SK-N-SH (cell line): ENCODE measurements at regions not wholly inside any gene's neighbourhood (a gene's known extent, or its start where the extent isn't known, plus 50 kb on each side); places are given as distances from the start of the nearest gene placed in this dataset.

ENCODE experiments used
- CTCF ChIA-PET: fragments of 300-600, 350-600 bp; formaldehyde crosslinking; extraction: SDS; loops from one replicate; lab custom pipeline; 2021; lab: Yijun Ruan, JAX
- POLR2A ChIA-PET: fragments of 350-600 bp; sonication (Branson Sonifier 250); formaldehyde crosslinking; extraction: SDS; loops from one replicate; lab custom pipeline; 2020; ENCODE audit warnings: antibody characterized with exemption, inconsistent platforms; lab: Yijun Ruan, JAX
- DNase-seq: peaks from one replicate; pipeline ENCODE4 v3.0.0; 2012
- H2AFZ ChIP-seq: fragments of 200-600 bp; sonication (generic); 2 replicates; pipeline ENCODE4 v1.8.1; 2016; ENCODE audit warnings: antibody characterized with exemption, mild to moderate bottlenecking, low read depth
- H3F3A ChIP-seq: fragments of 200-600 bp; sonication (generic); replicated peaks from 2 replicates; pipeline ENCODE3; 2016; ENCODE audit warnings: antibody characterized with exemption, mild to moderate bottlenecking; ENCODE audit not compliant: insufficient read depth
- H3K27ac ChIP-seq, 2 experiments: fragments of 200-500 bp in 1 of 2; fragments of 200-600 bp in 1 of 2; sonication (Bioruptor generic) in 1 of 2; sonication (generic), shearing (Covaris generic) in 1 of 2; 2 replicates each; pipeline versions ENCODE4 v1.5.1 to v1.6.1; 2014 to 2016; ENCODE audit warnings: low read depth in 2 of 2, inconsistent platforms in 1 of 2, low read length in 1 of 2, mild to moderate bottlenecking in 1 of 2, mixed read lengths in 1 of 2
- H3K27me3 ChIP-seq: fragments of 200-600 bp; sonication (generic), shearing (Covaris generic); 2 replicates; pipeline ENCODE4 v1.6.1; 2016; ENCODE audit warnings: mixed run types; ENCODE audit not compliant: insufficient read depth
- H3K36me3 ChIP-seq, 2 experiments: fragments of 200-500 bp in 1 of 2; fragments of 200-600 bp in 1 of 2; sonication (Bioruptor generic) in 1 of 2; sonication (generic) in 1 of 2; replicated peaks in 1 of 2; 2 replicates each; pipeline versions ENCODE3 to v1.5.1; 2014 to 2016; ENCODE audit warnings: low read length in 1 of 2, mild to moderate bottlenecking in 1 of 2; ENCODE audit not compliant: insufficient read depth in 2 of 2, control insufficient read depth in 1 of 2
- H3K4me1 ChIP-seq, 2 experiments: fragments of 200-500 bp in 1 of 2; fragments of 200-600 bp in 1 of 2; sonication (Bioruptor generic) in 1 of 2; sonication (generic), shearing (Covaris generic) in 1 of 2; 2 replicates each; pipeline versions ENCODE4 v1.5.1 to v1.6.1; 2014 to 2016; ENCODE audit warnings: low read depth in 1 of 2, low read length in 1 of 2, mixed run types in 1 of 2; ENCODE audit not compliant: insufficient read depth in 2 of 2, control insufficient read depth in 1 of 2
- H3K4me2 ChIP-seq: fragments of 200-600 bp; sonication (generic), shearing (Covaris generic); 2 replicates; pipeline ENCODE4 v1.6.1; 2017; ENCODE audit warnings: mixed run types
- H3K4me3 ChIP-seq, 2 experiments: fragments of 200-500 bp in 1 of 2; fragments of 200-600 bp in 1 of 2; sonication (Bioruptor generic) in 1 of 2; sonication (generic), shearing (Covaris generic) in 1 of 2; 2 replicates each; pipeline versions ENCODE4 v1.5.1 to v1.8.1; 2014 to 2016; ENCODE audit warnings: low read depth in 2 of 2, inconsistent platforms in 1 of 2, low read length in 1 of 2, mild to moderate bottlenecking in 1 of 2, mixed read lengths in 1 of 2, moderate library complexity in 1 of 2
- H3K79me2 ChIP-seq: fragments of 200-600 bp; sonication (generic); 2 replicates; pipeline ENCODE4 v1.8.1; 2017; ENCODE audit warnings: mild to moderate bottlenecking; ENCODE audit not compliant: insufficient read depth
- H3K9ac ChIP-seq: fragments of 200-600 bp; sonication (generic); 2 replicates; pipeline ENCODE4 v1.6.1; 2017; ENCODE audit warnings: mixed run types
- H3K9me2 ChIP-seq: fragments of 200-600 bp; sonication (generic); 2 replicates; pipeline ENCODE4 v1.6.1; 2017; ENCODE audit warnings: mixed run types
- H3K9me3 ChIP-seq: fragments of 200-600 bp; sonication (generic); 2 replicates; pipeline ENCODE4 v1.6.1; 2017; ENCODE audit warnings: mixed run types, mild to moderate bottlenecking, moderate library complexity
- H4K20me1 ChIP-seq: fragments of 200-600 bp; sonication (generic); 2 replicates; pipeline ENCODE4 v1.6.1; 2017; ENCODE audit warnings: mild to moderate bottlenecking, mixed run types; ENCODE audit not compliant: insufficient read depth
- ELF1 ChIP-seq: IDR thresholded peaks from 2 replicates; pipeline ENCODE4 v1.4.0; 2012
- EP300 ChIP-seq, 2 experiments: IDR thresholded peaks; 2 replicates each; pipeline versions ENCODE4 v1.4.0 to v1.6.1; 2012; ENCODE audit warnings: borderline replicate concordance in 1 of 2, low read depth in 1 of 2, low read length in 1 of 2
- FOXJ3 ChIP-seq: sonication (generic); formaldehyde crosslinking; IDR thresholded peaks from 2 replicates; pipeline ENCODE4 v1.5.1; 2020; ENCODE audit warnings: mild to moderate bottlenecking, missing genetic modification reagents
- FOXM1 ChIP-seq: IDR thresholded peaks from 2 replicates; pipeline ENCODE4 v1.4.0; 2012; ENCODE audit warnings: low read depth, mild to moderate bottlenecking
- JUND ChIP-seq: IDR thresholded peaks from 2 replicates; pipeline ENCODE4 v1.4.0; 2012
- NRF1 ChIP-seq: IDR thresholded peaks from 2 replicates; pipeline ENCODE4 v1.6.1; 2012; ENCODE audit warnings: low read depth, mild to moderate bottlenecking, low read length
- POLR2AphosphoS5 ChIP-seq: IDR thresholded peaks from 2 replicates; pipeline ENCODE4 v1.6.1; 2012; ENCODE audit warnings: low read depth, low read length
- RAD21 ChIP-seq: IDR thresholded peaks from 2 replicates; pipeline ENCODE4 v1.6.1; 2012; ENCODE audit warnings: mild to moderate bottlenecking, low read length
- SMC3 ChIP-seq: IDR thresholded peaks from 2 replicates; pipeline ENCODE4 v1.6.1; 2012; ENCODE audit warnings: low read depth, low read length, improper control_type of control experiment
- TAF1 ChIP-seq: IDR thresholded peaks from 2 replicates; pipeline ENCODE4 v1.6.1; 2012; ENCODE audit warnings: low read depth, mild to moderate bottlenecking, low read length, moderate library complexity, borderline replicate concordance
- YY1 ChIP-seq: IDR thresholded peaks from 2 replicates; pipeline ENCODE4 v1.4.0; 2012; ENCODE audit warnings: low read depth, mild to moderate bottlenecking
- WGBS: methylation state at CpG from one replicate; pipeline ENCODE4 v1.1.6; 2017; ENCODE audit warnings: low lambda C conversion rate; 5-methylcytosine and 5-hydroxymethylcytosine counted together
- TF ChIP-seq, protein P1 (sequence below): IDR thresholded peaks from 2 replicates; pipeline ENCODE4 v1.4.0; 2012; ENCODE audit warnings: low read depth, borderline replicate concordance
- TF ChIP-seq, protein P2 (sequence below): IDR thresholded peaks from 2 replicates; pipeline ENCODE4 v1.6.1; 2012; ENCODE audit warnings: mild to moderate bottlenecking, low read depth, low read length, moderate library complexity
- TF ChIP-seq, protein P3 (sequence below): fragments of 150-350 bp; IDR thresholded peaks from 2 replicates; pipeline ENCODE4 v1.6.1; 2017; ENCODE audit warnings: antibody characterized with exemption, low read length, low read depth, borderline replicate concordance
- TF ChIP-seq, protein P4 (sequence below): fragments of 200-600 bp; sonication (generic); IDR thresholded peaks from 2 replicates; pipeline ENCODE4 v1.6.1; 2017; ENCODE audit warnings: antibody characterized with exemption, mild to moderate bottlenecking, moderate library complexity

DNA sequence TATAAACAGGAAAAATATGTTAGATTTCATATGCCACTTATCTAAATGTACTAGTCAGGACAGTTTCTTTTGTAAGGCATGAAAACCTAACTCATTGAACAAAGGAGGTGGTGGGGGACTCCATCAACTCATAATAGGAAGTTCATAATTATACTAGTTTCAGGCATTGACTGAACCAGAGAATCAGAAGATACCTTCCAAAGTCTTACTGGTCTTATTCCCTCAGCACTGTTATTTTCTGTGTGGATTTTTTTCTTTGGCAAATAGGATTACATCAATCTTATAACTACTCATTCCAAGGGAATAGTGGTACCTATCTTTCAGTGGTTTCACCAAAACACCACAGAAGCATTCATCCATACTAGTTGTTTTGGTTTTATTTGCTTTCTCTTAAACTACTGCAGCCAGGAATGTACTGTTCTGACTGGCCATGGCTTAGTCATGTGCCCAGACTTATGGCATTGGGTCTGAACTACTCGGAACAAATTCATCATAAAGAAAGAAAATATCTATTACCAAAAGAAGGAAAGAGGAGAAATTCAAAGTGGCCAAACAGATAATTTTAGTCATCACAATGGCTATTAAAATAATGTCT lies 273.9 kb downstream of the ARAP2 start (continued):
- TF ChIP-seq, protein P1, sequence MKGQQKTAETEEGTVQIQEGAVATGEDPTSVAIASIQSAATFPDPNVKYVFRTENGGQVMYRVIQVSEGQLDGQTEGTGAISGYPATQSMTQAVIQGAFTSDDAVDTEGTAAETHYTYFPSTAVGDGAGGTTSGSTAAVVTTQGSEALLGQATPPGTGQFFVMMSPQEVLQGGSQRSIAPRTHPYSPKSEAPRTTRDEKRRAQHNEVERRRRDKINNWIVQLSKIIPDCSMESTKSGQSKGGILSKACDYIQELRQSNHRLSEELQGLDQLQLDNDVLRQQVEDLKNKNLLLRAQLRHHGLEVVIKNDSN: no peak
- TF ChIP-seq SMC3 (no peak), JUND (no peak), POLR2AphosphoS5 (no peak), ELF1 (no peak), FOXJ3 (CRISPR knock-in tag) (no peak), YY1 (no peak), RAD21 (no peak)
- TF ChIP-seq, protein P2, sequence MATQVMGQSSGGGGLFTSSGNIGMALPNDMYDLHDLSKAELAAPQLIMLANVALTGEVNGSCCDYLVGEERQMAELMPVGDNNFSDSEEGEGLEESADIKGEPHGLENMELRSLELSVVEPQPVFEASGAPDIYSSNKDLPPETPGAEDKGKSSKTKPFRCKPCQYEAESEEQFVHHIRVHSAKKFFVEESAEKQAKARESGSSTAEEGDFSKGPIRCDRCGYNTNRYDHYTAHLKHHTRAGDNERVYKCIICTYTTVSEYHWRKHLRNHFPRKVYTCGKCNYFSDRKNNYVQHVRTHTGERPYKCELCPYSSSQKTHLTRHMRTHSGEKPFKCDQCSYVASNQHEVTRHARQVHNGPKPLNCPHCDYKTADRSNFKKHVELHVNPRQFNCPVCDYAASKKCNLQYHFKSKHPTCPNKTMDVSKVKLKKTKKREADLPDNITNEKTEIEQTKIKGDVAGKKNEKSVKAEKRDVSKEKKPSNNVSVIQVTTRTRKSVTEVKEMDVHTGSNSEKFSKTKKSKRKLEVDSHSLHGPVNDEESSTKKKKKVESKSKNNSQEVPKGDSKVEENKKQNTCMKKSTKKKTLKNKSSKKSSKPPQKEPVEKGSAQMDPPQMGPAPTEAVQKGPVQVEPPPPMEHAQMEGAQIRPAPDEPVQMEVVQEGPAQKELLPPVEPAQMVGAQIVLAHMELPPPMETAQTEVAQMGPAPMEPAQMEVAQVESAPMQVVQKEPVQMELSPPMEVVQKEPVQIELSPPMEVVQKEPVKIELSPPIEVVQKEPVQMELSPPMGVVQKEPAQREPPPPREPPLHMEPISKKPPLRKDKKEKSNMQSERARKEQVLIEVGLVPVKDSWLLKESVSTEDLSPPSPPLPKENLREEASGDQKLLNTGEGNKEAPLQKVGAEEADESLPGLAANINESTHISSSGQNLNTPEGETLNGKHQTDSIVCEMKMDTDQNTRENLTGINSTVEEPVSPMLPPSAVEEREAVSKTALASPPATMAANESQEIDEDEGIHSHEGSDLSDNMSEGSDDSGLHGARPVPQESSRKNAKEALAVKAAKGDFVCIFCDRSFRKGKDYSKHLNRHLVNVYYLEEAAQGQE: no peak
- TF ChIP-seq, protein P3, sequence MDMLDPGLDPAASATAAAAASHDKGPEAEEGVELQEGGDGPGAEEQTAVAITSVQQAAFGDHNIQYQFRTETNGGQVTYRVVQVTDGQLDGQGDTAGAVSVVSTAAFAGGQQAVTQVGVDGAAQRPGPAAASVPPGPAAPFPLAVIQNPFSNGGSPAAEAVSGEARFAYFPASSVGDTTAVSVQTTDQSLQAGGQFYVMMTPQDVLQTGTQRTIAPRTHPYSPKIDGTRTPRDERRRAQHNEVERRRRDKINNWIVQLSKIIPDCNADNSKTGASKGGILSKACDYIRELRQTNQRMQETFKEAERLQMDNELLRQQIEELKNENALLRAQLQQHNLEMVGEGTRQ: no peak

DNA sequence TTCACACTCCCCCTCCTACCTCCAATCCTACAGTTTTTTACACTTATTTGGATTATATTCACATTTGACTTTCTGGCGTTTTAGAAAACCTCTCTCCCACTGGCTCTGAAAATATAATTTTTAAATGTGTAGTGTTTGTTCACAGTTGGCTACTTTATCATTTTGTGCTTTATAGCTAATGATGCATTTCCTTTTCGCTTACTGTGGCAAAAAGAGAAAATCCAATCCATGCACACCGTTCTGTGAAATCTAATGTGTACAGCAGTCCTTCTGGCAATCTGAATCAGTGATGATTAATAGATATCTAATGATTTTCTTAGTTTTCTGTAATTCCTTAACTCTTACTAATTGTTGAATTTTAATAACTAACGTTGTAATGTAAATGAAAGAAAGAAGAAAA lies 271.5 kb downstream of the ARAP2 start:
- Histone ChIP-seq H3K9me2 (no peaks in the 10 kb centered on the region), H3K4me1 (no peaks in the 10 kb centered on the region), H3K36me3 (no peaks in the 10 kb centered on the region), H3K4me3 (no peak overlapping the region), H3K9me3 (no peaks in the 10 kb centered on the region), H3K4me2 (no peak overlapping the region), H3K27me3 (no peaks in the 10 kb centered on the region), H3K27ac (no peak overlapping the region), H3K79me2 (no peaks in the 10 kb centered on the region), H4K20me1 (no peaks in the 10 kb centered on the region), H3K9ac (no peak overlapping the region), H2AFZ (no peak overlapping the region), H3F3A (no peaks in the 10 kb centered on the region)
- ChIA-PET POLR2A (no interaction called here), CTCF (no interaction called here)
- TF ChIP-seq TAF1 (no peak), FOXM1 (no peak), NRF1 (no peak), EP300 (IDR thresholded peaks at IDR 0.05; ENCODE audit: borderline replicate concordance in 1 of 2, low read depth in 1 of 2, low read length in 1 of 2) (no peak)
- TF ChIP-seq, protein P4, sequence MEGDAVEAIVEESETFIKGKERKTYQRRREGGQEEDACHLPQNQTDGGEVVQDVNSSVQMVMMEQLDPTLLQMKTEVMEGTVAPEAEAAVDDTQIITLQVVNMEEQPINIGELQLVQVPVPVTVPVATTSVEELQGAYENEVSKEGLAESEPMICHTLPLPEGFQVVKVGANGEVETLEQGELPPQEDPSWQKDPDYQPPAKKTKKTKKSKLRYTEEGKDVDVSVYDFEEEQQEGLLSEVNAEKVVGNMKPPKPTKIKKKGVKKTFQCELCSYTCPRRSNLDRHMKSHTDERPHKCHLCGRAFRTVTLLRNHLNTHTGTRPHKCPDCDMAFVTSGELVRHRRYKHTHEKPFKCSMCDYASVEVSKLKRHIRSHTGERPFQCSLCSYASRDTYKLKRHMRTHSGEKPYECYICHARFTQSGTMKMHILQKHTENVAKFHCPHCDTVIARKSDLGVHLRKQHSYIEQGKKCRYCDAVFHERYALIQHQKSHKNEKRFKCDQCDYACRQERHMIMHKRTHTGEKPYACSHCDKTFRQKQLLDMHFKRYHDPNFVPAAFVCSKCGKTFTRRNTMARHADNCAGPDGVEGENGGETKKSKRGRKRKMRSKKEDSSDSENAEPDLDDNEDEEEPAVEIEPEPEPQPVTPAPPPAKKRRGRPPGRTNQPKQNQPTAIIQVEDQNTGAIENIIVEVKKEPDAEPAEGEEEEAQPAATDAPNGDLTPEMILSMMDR: no peak
- WGBS: 2% methylated on average over 4 of the region's 4 CpGs
- DNase-seq: no peak
